HCT116 (cell line): ENCODE measurements at regions not wholly inside any gene's neighbourhood (a gene's known extent, or its start where the extent isn't known, plus 50 kb on each side); places are given as distances from the start of the nearest gene placed in this dataset.

Source experiments
- ATAC-seq: fragments of 200-7000 bp; cut with Tn5 transposase; 2 replicates; pipeline ENCODE4 v1.9.1; 2020; ENCODE audit warnings: mild to moderate bottlenecking, moderate library complexity
- BruUV-seq: library from RNA; stranded (reverse); fragments of 400-500 nt; replicated peaks from 2 replicates; lab custom pipeline; 2021; lab: Mats Ljungman, UMichigan
- CTCF ChIA-PET: fragments of 300-600 bp; sonication (Branson Sonifier 250); formaldehyde crosslinking; loops from one replicate; lab custom pipeline; 2021; ENCODE audit warnings: antibody characterized with exemption; lab: Charles Lee
- POLR2A ChIA-PET: fragments of 300-600, 350-600 bp; sonication (Branson Sonifier 250); formaldehyde crosslinking; loops from one replicate; lab custom pipeline; 2021; ENCODE audit warnings: antibody characterized with exemption; lab: Charles Lee
- RAD21 ChIA-PET, 2 experiments: fragments of 300-600 bp; sonication (Branson Sonifier 250); formaldehyde crosslinking; loops; one replicate each; lab custom pipeline; 2023; ENCODE audit warnings: low total read pairs in 2 of 2; ENCODE audit not compliant: uncharacterized antibody in 2 of 2, unreplicated experiment in 2 of 2, low non-redundant PET in 1 of 2; lab: Charles Lee
- DNase-seq: peaks from one replicate; pipeline ENCODE4 v3.0.0-alpha.2; 2010; ENCODE audit warnings: low read depth, low spot score
- H2AFZ ChIP-seq: fragments of 200-600 bp; shearing (Covaris generic), sonication (generic); 2 replicates; pipeline ENCODE4 v1.6.1; 2017; ENCODE audit warnings: low read depth, mixed run types, mixed read lengths, antibody characterized with exemption, low read length; ENCODE audit not compliant: poor library complexity, severe bottlenecking
- H3K27ac ChIP-seq: 2 replicates; pipeline ENCODE4 v1.5.1; 2012; ENCODE audit warnings: low read depth, low read length
- H3K27me3 ChIP-seq: fragments of 200-600 bp; sonication (generic); 2 replicates; pipeline ENCODE4 v1.6.1; 2016; ENCODE audit warnings: mixed run types, low read length, mixed read lengths; ENCODE audit not compliant: insufficient read depth
- H3K36me3 ChIP-seq, 2 experiments: fragments of 200-500 bp in 1 of 2; fragments of 200-600 bp in 1 of 2; sonication (Bioruptor generic) in 1 of 2; sonication (generic) in 1 of 2; 2 replicates each; pipeline versions ENCODE4 v1.5.1 to v1.6.1; 2014 to 2016; ENCODE audit warnings: low read length in 2 of 2, inconsistent platforms in 1 of 2, mixed read lengths in 1 of 2, mixed run types in 1 of 2; ENCODE audit not compliant: insufficient read depth in 2 of 2, control insufficient read depth in 1 of 2
- H3K4me1 ChIP-seq, 2 experiments: fragments of 200-600 bp in 1 of 2; sonication (generic) in 1 of 2; 2 replicates each; pipeline versions ENCODE4 v1.5.1 to v1.6.1; 2012 to 2017; ENCODE audit warnings: low read length in 2 of 2, inconsistent platforms in 1 of 2, mild to moderate bottlenecking in 1 of 2, mixed read lengths in 1 of 2, mixed run types in 1 of 2, moderate library complexity in 1 of 2; ENCODE audit not compliant: insufficient read depth in 2 of 2, control insufficient read depth in 1 of 2
- H3K4me2 ChIP-seq: fragments of 200-600 bp; sonication (generic); 2 replicates; pipeline ENCODE4 v1.6.1; 2017; ENCODE audit warnings: mixed run types, low read length, mixed read lengths
- H3K4me3 ChIP-seq, 2 experiments: fragments of 200-600 bp in 1 of 2; sonication (generic) in 1 of 2; replicated peaks in 1 of 2; 2 replicates each; pipeline ENCODE4 v1.5.1; 2011 to 2016; ENCODE audit warnings: low read length in 2 of 2, control low read depth in 1 of 2, low read depth in 1 of 2, mild to moderate bottlenecking in 1 of 2, mixed read lengths in 1 of 2, mixed run types in 1 of 2
- H3K79me2 ChIP-seq: fragments of 200-600 bp; sonication (generic); 2 replicates; pipeline ENCODE4 v1.6.1; 2017; ENCODE audit warnings: mild to moderate bottlenecking, mixed run types, low read length, moderate library complexity, mixed read lengths; ENCODE audit not compliant: insufficient read depth
- H3K9ac ChIP-seq: fragments of 200-600 bp; sonication (generic); 2 replicates; pipeline ENCODE4 v1.6.1; 2016; ENCODE audit warnings: low read length, mixed read lengths
- H3K9me2 ChIP-seq: fragments of 200-600 bp; sonication (generic), shearing (Covaris generic); 2 replicates; pipeline ENCODE4 v1.6.1; 2017; ENCODE audit warnings: mixed run types, mild to moderate bottlenecking, moderate library complexity; ENCODE audit not compliant: insufficient read depth
- H3K9me3 ChIP-seq, 2 experiments: fragments of 200-500 bp in 1 of 2; fragments of 200-600 bp in 1 of 2; sonication (Bioruptor generic) in 1 of 2; sonication (generic) in 1 of 2; 2 replicates each; pipeline ENCODE4 v1.6.1; 2014 to 2017; ENCODE audit warnings: low read length in 2 of 2, mixed read lengths in 2 of 2, inconsistent platforms in 1 of 2, low read depth in 1 of 2, mild to moderate bottlenecking in 1 of 2, mixed run types in 1 of 2, moderate library complexity in 1 of 2; ENCODE audit not compliant: control insufficient read depth in 1 of 2, insufficient read depth in 1 of 2
- H4K20me1 ChIP-seq: fragments of 200-600 bp; sonication (generic), shearing (Covaris generic); 2 replicates; pipeline ENCODE4 v1.6.1; 2017; ENCODE audit warnings: mixed run types, mild to moderate bottlenecking, moderate library complexity; ENCODE audit not compliant: insufficient read depth
- CBX3 ChIP-seq: IDR thresholded peaks from 2 replicates; pipeline ENCODE4 v1.6.1; 2012; ENCODE audit warnings: low read depth
- CEBPB ChIP-seq: IDR thresholded peaks from 2 replicates; pipeline ENCODE4 v1.6.1; 2012; ENCODE audit warnings: low read depth
- EGR1 ChIP-seq: IDR thresholded peaks from 2 replicates; pipeline ENCODE4 v1.6.1; 2012; ENCODE audit warnings: low read depth
- ELF1 ChIP-seq: IDR thresholded peaks from 2 replicates; pipeline ENCODE4 v1.6.1; 2012; ENCODE audit warnings: low read depth, borderline replicate concordance
- EZH2 ChIP-seq: fragments of 200-600 bp; sonication (generic); IDR thresholded peaks from 2 replicates; pipeline ENCODE4 v1.6.1; 2017; ENCODE audit warnings: antibody characterized with exemption, mixed run types
- FOSL1 ChIP-seq: IDR thresholded peaks from 2 replicates; pipeline ENCODE4 v1.6.1; 2012; ENCODE audit warnings: low read depth
- JUND ChIP-seq: IDR thresholded peaks from 2 replicates; pipeline ENCODE4 v1.6.1; 2012
- POLR2AphosphoS5 ChIP-seq: IDR thresholded peaks from 2 replicates; pipeline ENCODE4 v1.6.1; 2011; ENCODE audit warnings: mild to moderate bottlenecking, low read depth, low read length, moderate library complexity
- RAD21 ChIP-seq: IDR thresholded peaks from 2 replicates; pipeline ENCODE4 v1.6.1; 2012; ENCODE audit warnings: low read depth, mild to moderate bottlenecking
- SIN3A ChIP-seq: IDR thresholded peaks from 2 replicates; pipeline ENCODE4 v1.6.1; 2012; ENCODE audit warnings: low read depth
- SRF ChIP-seq: IDR thresholded peaks from 2 replicates; pipeline ENCODE4 v1.6.1; 2012; ENCODE audit warnings: low read depth
- TCF7L2 ChIP-seq: IDR thresholded peaks from 2 replicates; pipeline ENCODE4 v1.7.0; 2011; ENCODE audit warnings: borderline replicate concordance, inconsistent platforms; ENCODE audit not compliant: insufficient read depth, insufficient read length; ENCODE audit errors: extremely low read depth
- YY1 ChIP-seq: IDR thresholded peaks from 2 replicates; pipeline ENCODE4 v1.6.1; 2011; ENCODE audit warnings: low read length, low read depth, moderate library complexity, mild to moderate bottlenecking; ENCODE audit not compliant: insufficient replicate concordance; ENCODE audit errors: extremely low read depth
- ZFX ChIP-seq: fragments of 450-650 bp; IDR thresholded peaks from 2 replicates; pipeline ENCODE4 v1.6.1; 2017
- ZNF274 ChIP-seq: fragments of 200-500 bp; sonication (Bioruptor generic); IDR thresholded peaks from 2 replicates; pipeline ENCODE4 v1.6.1; 2014; ENCODE audit warnings: mild to moderate bottlenecking, low read depth, low read length, inconsistent platforms
- intact Hi-C: fragments of 100-400 bp; cut with micrococcal nuclease; formaldehyde crosslinking; loops from 2 replicates; pipeline ENCODE4 v1.10.0; 2022
- TF ChIP-seq, protein P1 (sequence below): IDR thresholded peaks from 2 replicates; pipeline ENCODE4 v1.6.1; 2012; ENCODE audit warnings: low read depth

DNA sequence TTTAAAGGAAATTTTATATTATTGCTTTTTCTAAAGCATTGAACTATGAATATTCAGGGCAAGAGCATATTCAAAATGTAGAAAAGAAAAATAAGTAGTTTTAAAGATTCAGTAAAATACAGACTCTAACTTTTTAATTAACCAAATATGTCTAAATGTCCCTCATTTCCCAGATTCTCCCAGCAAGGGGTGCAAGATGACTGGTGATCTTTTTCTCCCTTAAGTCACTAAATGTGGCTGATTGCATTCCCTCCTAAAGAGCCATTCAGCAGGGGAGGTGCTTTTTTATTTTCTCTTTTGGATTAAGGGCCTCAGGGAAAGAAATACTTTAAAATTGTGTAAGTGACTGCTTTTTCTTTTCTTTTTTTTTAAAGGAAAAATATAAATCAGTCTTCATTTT, 406.9 kb downstream of the OXSM start:
- ChIA-PET RAD21 (no interaction called here), POLR2A (no interaction called here), CTCF (no interaction called here)
- H3K9ac ChIP-seq = no peak overlapping the region
- no peak overlapping the region for H3K27ac ChIP-seq
- no peaks in the 10 kb centered on the region for H3K36me3 ChIP-seq
- H3K4me2 ChIP-seq = no peak overlapping the region
- intact Hi-C loops = no loop called here
- no peaks in the 10 kb centered on the region for H3K9me2 ChIP-seq
- no peaks in the 10 kb centered on the region for H4K20me1 ChIP-seq
- DNase-seq (no peak), ATAC-seq (no peak)
- no peak overlapping the region for H2AFZ ChIP-seq
- H3K4me1 ChIP-seq = no peaks in the 10 kb centered on the region
- BruUV-seq = no TSS peak
- TF ChIP-seq FOSL1 (no peak), POLR2AphosphoS5 (no peak), SIN3A (no peak), RAD21 (no peak), ZNF274 (no peak), EGR1 (no peak)
- TF ChIP-seq, protein P1, sequence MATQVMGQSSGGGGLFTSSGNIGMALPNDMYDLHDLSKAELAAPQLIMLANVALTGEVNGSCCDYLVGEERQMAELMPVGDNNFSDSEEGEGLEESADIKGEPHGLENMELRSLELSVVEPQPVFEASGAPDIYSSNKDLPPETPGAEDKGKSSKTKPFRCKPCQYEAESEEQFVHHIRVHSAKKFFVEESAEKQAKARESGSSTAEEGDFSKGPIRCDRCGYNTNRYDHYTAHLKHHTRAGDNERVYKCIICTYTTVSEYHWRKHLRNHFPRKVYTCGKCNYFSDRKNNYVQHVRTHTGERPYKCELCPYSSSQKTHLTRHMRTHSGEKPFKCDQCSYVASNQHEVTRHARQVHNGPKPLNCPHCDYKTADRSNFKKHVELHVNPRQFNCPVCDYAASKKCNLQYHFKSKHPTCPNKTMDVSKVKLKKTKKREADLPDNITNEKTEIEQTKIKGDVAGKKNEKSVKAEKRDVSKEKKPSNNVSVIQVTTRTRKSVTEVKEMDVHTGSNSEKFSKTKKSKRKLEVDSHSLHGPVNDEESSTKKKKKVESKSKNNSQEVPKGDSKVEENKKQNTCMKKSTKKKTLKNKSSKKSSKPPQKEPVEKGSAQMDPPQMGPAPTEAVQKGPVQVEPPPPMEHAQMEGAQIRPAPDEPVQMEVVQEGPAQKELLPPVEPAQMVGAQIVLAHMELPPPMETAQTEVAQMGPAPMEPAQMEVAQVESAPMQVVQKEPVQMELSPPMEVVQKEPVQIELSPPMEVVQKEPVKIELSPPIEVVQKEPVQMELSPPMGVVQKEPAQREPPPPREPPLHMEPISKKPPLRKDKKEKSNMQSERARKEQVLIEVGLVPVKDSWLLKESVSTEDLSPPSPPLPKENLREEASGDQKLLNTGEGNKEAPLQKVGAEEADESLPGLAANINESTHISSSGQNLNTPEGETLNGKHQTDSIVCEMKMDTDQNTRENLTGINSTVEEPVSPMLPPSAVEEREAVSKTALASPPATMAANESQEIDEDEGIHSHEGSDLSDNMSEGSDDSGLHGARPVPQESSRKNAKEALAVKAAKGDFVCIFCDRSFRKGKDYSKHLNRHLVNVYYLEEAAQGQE = no peak
- H3K79me2 ChIP-seq = no peaks in the 10 kb centered on the region
- no peaks in the 10 kb centered on the region for H3K9me3 ChIP-seq
- H3K27me3 ChIP-seq = no peaks in the 10 kb centered on the region
- H3K4me3 ChIP-seq = no peak overlapping the region

DNA sequence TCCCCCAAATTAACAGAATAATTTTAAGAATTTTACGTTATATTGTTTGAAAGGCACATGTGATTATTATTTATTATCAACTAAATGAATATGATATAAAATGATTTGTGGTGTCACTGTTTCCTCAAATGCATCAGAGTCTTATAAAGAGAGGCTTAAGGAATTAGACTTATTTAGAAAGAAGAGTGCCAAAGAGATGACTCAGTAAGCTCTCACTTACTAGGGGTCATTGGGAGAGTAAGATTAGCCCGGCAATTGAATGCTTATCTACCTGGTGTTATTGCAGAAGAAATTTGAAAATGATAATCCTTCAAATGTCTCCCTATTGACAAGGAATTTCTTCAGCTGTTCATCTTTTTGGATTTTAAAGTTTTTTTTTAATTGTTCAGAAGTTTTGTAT, 408.7 kb downstream of the OXSM start:
- Histone ChIP-seq H3K27ac (no peak overlapping the region), H3K4me1 (no peaks in the 10 kb centered on the region), H3K27me3 (no peaks in the 10 kb centered on the region), H3K9me2 (no peaks in the 10 kb centered on the region), H3K36me3 (no peaks in the 10 kb centered on the region), H3K9ac (no peak overlapping the region), H3K4me2 (no peak overlapping the region), H4K20me1 (no peaks in the 10 kb centered on the region), H3K4me3 (no peak overlapping the region), H3K9me3 (no peaks in the 10 kb centered on the region), H3K79me2 (no peaks in the 10 kb centered on the region), H2AFZ (no peak overlapping the region)
- CTCF ChIA-PET = no interaction called here
- no peak for ATAC-seq
- POLR2A ChIA-PET = no interaction called here
- TF ChIP-seq TCF7L2 = no peak
- TF ChIP-seq ELF1 = no peak
- TF ChIP-seq CBX3 = no peak
- TF ChIP-seq ZNF274 = no peak
- no peak for TF ChIP-seq EZH2
- TF ChIP-seq YY1 = no peak
- TF ChIP-seq SRF = no peak
- no peak for TF ChIP-seq ZFX
- TF ChIP-seq, protein P1 = no peak
- no peak for TF ChIP-seq JUND
- TF ChIP-seq CEBPB = no peak
- no peak for TF ChIP-seq POLR2AphosphoS5
- intact Hi-C loops = no loop called here
- BruUV-seq = no TSS peak
- no peak for DNase-seq
- RAD21 ChIA-PET = no interaction called here
